ENCODE measurements at regions not wholly inside any gene's neighbourhood (a gene's known extent, or its start where the extent isn't known, plus 50 kb on each side); places are given as distances from the start of the nearest gene placed in this dataset.

GRCh38 chr2:16196687-16197503, 256.5 kb downstream of the MYCN start:
- 86% methylated on average over 15 of the region's 15 CpGs; no CpG with 5 or more reads in 1 of the 2 experiments for WGBS, 2 experiments (ENCODE audit: extremely low coverage in 1 of 2, insufficient coverage in 1 of 2, insufficient read length in 1 of 2, insufficient replicate concordance in 2 of 2, low coverage in 1 of 2, low lambda C conversion rate in 2 of 2, missing lambda C conversion rate in 1 of 2)
- no peaks in the 10 kb centered on the region; a peak in 1 of 7 replicates for H3K4me1 ChIP-seq (replicated peaks in 1 of 4; ENCODE audit: control insufficient read depth in 3 of 4, insufficient read depth in 4 of 4, low read length in 3 of 4)
- H3K56ac ChIP-seq (replicated peaks; ENCODE audit: insufficient read length, low read depth, low read length), result no peak overlapping the region
- H2BK120ac ChIP-seq (replicated peaks; ENCODE audit: low read depth, low read length), result no peak overlapping the region
- no peak for FAIRE-seq
- no peak overlapping the region for H3K18ac ChIP-seq (ENCODE audit: extremely low read depth, low read length)
- H4K91ac ChIP-seq (replicated peaks; ENCODE audit: insufficient read length, low read length), result no peak overlapping the region
- H3K4ac ChIP-seq (replicated peaks; ENCODE audit: insufficient read length, low read depth, low read length), result no peak overlapping the region
- H2BK20ac ChIP-seq (ENCODE audit: low read length), result no peak overlapping the region
- no peaks in the 10 kb centered on the region for H4K20me1 ChIP-seq (replicated peaks in 1 of 2; ENCODE audit: control insufficient read depth in 1 of 2, insufficient read depth in 2 of 2, low read length in 2 of 2)
- no peak overlapping the region for H4K5ac ChIP-seq (ENCODE audit: insufficient read length, low read depth, low read length)
- H2BK5ac ChIP-seq (ENCODE audit: low read depth, low read length), result no peak overlapping the region
- no peaks in the 10 kb centered on the region for H3K23me2 ChIP-seq (ENCODE audit: low read depth, low read length)
- H3K79me2 ChIP-seq (ENCODE audit: control insufficient read depth in 1 of 2, insufficient read depth in 2 of 2, low read length in 2 of 2), result no peaks in the 10 kb centered on the region
- H3K27me3 ChIP-seq (replicated peaks in 1 of 4; ENCODE audit: control insufficient read depth in 3 of 4, extremely low read depth in 1 of 4, insufficient read depth in 3 of 4, low read length in 3 of 4), result no peaks in the 10 kb centered on the region
- no peaks in the 10 kb centered on the region for H3K36me3 ChIP-seq (ENCODE audit: control insufficient read depth in 2 of 4, insufficient read depth in 4 of 4, low read length in 3 of 4)
- H3K9ac ChIP-seq (replicated peaks in 1 of 4; ENCODE audit: extremely low read depth in 1 of 4, low read depth in 3 of 4, low read length in 3 of 4), result no peak overlapping the region
- H3K9me3 ChIP-seq (ENCODE audit: insufficient read depth in 2 of 2, low read depth in 1 of 2, low read length in 1 of 2), result no peaks in the 10 kb centered on the region
- CTCF ChIA-PET (ENCODE audit: partially characterized antibody), result interaction anchor here (0.6 to 1.9 kb wide), 3 partner anchors 13 to 291 kb away, joined by 3 to 5 read pairs (median 3); no protein-coding TSS in a partner anchor
- POLR2A ChIA-PET (ENCODE audit: partially characterized antibody), result no interaction called here
- H3K23ac ChIP-seq (ENCODE audit: insufficient read length), result no peak overlapping the region
- no peak overlapping the region for H3K27ac ChIP-seq (ENCODE audit: low read depth, low read length)
- H2AFZ ChIP-seq (ENCODE audit: low read length), result no peak overlapping the region
- H3K4me3 ChIP-seq (ENCODE audit: extremely low read depth in 1 of 4, insufficient read depth in 2 of 4, low read depth in 3 of 4, low read length in 4 of 4), result no peak overlapping the region
- DNase-seq (ENCODE audit: low read depth in 1 of 2, low spot score in 2 of 2), result no peak
- no peak overlapping the region for H3K14ac ChIP-seq (ENCODE audit: insufficient read length)
- H4K8ac ChIP-seq (ENCODE audit: extremely low read depth, insufficient read depth, low read length), result no peak overlapping the region
- no peak overlapping the region for H2AK5ac ChIP-seq (ENCODE audit: low read depth, low read length)
- H2BK15ac ChIP-seq (ENCODE audit: low read length), result peak overlapping the region; percentile 55; the same call in 1 of the 2 replicates
- no peak overlapping the region for H3K4me2 ChIP-seq (ENCODE audit: insufficient read depth in 1 of 2, low read depth in 2 of 2, low read length in 2 of 2)
- no peak overlapping the region for H2BK12ac ChIP-seq (ENCODE audit: low read depth, low read length)
- no peaks in the 10 kb centered on the region for H3K79me1 ChIP-seq (ENCODE audit: low read depth, low read length)
- no peak for TF ChIP-seq MAFK (IDR thresholded peaks at IDR 0.05; ENCODE audit: low read depth, low read length)
- no peak for TF ChIP-seq EP300 (IDR thresholded peaks at IDR 0.05; ENCODE audit: borderline replicate concordance in 1 of 2, low read depth in 2 of 2, low read length in 2 of 2)
- no peak for TF ChIP-seq PHF8 (conservative IDR thresholded peaks at IDR 0.05; ENCODE audit: low read depth, low read length)
- TF ChIP-seq TEAD4 (IDR thresholded peaks at IDR 0.05; ENCODE audit: low read depth, low read length), result no peak
- TF ChIP-seq CREB1 (IDR thresholded peaks at IDR 0.05), result no peak
- no peak for TF ChIP-seq POLR2A (IDR thresholded peaks at IDR 0.05; ENCODE audit: control extremely low read depth in 1 of 2, low read depth in 2 of 2, low read length in 2 of 2)
- TF ChIP-seq SRF (IDR thresholded peaks at IDR 0.05; ENCODE audit: low read depth, low read length), result no peak
- no peak for TF ChIP-seq SP4 (IDR thresholded peaks at IDR 0.05; ENCODE audit: low read length)
- no peak for TF ChIP-seq MAX (IDR thresholded peaks at IDR 0.05)
- no peak for TF ChIP-seq BRCA1 (IDR thresholded peaks at IDR 0.05; ENCODE audit: low read depth, low read length)
- TF ChIP-seq POLR2AphosphoS5 (IDR thresholded peaks at IDR 0.05; ENCODE audit: low read depth, low read length), result no peak
- no peak for TF ChIP-seq KDM1A (IDR thresholded peaks at IDR 0.05; ENCODE audit: borderline replicate concordance, low read length)
- no peak for TF ChIP-seq HDAC2 (IDR thresholded peaks at IDR 0.05; ENCODE audit: borderline replicate concordance in 1 of 2, low read depth in 2 of 2, low read length in 2 of 2)
- TF ChIP-seq CHD2 (IDR thresholded peaks at IDR 0.05; ENCODE audit: low read length), result no peak

All from H1 (cell line).